GM12872 (cell line): ENCODE measurements at regions not wholly inside any gene's neighbourhood (a gene's known extent, or its start where the extent isn't known, plus 50 kb on each side); places are given as distances from the start of the nearest gene placed in this dataset.

ENCODE experiments used
- TF ChIP-seq, protein P1 (sequence below): IDR thresholded peaks from 3 replicates; pipeline ENCODE4 v1.5.1; 2011; ENCODE audit warnings: low read depth, mild to moderate bottlenecking, low read length, moderate library complexity; ENCODE audit not compliant: insufficient read depth

DNA sequence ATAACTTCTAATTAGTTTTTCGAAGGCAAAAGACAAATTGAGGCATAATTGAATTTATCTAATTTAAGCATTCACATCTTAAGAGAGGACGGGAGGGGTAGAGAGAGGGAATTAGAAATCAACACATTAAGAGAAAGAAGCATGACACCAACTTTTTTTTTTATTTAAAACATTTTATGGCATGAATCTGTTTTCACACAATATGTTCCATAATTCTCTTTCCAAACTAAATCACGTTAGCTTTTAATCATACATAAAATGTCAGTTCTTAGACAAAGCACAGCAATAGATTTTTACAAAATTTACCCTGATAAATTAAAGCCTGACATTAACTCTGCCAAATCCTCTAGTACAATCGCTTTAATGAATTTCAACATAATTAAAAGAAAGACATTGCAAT lies 600.8 kb upstream of the ROBO1 start:
- TF ChIP-seq, protein P1, sequence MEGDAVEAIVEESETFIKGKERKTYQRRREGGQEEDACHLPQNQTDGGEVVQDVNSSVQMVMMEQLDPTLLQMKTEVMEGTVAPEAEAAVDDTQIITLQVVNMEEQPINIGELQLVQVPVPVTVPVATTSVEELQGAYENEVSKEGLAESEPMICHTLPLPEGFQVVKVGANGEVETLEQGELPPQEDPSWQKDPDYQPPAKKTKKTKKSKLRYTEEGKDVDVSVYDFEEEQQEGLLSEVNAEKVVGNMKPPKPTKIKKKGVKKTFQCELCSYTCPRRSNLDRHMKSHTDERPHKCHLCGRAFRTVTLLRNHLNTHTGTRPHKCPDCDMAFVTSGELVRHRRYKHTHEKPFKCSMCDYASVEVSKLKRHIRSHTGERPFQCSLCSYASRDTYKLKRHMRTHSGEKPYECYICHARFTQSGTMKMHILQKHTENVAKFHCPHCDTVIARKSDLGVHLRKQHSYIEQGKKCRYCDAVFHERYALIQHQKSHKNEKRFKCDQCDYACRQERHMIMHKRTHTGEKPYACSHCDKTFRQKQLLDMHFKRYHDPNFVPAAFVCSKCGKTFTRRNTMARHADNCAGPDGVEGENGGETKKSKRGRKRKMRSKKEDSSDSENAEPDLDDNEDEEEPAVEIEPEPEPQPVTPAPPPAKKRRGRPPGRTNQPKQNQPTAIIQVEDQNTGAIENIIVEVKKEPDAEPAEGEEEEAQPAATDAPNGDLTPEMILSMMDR = no peak

DNA sequence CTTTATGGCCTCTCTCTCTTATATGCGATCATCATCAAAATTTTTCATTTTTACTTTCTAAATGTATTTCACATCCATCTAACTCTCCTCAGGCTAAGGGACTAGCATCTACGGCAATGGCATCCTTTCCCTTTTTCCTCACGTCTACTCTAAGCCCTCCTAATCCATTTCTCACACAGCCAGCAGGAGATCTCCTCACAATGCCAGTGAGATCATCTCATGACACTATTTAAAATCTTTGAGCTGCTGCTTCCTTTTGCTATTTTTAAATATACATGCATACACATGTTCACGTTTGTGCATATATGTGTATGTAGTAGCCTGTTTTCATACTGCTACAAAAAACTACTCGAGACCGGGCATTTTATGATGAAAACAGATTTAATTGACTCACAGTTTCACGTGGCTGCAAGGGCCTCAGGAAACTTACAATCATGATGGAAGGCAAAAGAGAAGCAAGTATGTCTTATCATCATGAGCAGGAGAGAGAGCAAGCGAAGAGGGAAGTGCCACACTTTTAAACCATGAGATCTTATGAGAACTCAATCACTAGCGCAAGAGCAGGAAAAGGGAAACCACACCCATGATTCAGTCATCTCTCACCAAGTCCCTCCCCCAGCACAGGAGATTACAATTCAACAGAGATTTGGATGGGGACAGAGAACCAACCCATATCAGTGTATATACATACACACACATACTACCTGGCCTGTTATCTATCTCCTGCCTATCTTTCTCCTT lies 599.2 kb upstream of the ROBO1 start:
- TF ChIP-seq, protein P1 = no peak

DNA sequence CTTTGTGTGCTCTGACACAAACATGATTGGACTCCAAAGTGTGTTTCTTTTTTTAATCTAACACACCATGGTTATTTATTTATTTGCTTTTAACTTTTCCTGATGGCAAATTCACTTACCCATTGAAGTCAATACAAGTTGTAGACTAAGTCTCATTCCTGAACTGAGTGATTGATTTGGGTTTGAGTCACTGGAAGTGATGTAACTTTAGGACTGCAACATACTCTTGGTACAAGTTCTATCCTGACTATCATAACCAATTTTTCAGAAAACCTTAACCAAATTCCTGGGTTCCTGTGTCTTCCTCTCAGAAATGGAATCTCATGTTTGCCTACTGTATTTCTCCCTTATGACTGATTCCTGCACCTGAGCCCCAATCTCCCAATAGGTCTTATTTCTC lies 590.0 kb upstream of the ROBO1 start:
- TF ChIP-seq, protein P1 = no peak

DNA sequence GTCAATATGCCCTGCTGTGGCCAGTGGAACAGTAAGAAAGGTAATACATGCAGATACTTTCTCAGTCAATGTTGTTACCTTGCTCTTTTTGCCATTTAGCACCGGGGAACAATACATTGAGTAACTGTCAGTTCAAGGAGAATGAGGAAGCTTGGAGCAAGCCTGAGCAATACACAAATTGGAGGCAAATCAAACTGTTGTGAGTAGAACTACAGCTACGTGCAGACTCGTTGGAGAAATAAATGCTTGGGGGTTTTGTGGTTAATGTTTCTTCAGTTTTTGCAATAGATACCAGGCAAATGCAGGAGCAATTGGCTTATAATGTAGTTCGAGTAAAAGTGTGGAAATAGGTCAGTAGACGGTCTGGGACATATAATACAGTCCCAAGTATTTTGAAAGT lies 587.3 kb upstream of the ROBO1 start:
- TF ChIP-seq, protein P1 = no peak

DNA sequence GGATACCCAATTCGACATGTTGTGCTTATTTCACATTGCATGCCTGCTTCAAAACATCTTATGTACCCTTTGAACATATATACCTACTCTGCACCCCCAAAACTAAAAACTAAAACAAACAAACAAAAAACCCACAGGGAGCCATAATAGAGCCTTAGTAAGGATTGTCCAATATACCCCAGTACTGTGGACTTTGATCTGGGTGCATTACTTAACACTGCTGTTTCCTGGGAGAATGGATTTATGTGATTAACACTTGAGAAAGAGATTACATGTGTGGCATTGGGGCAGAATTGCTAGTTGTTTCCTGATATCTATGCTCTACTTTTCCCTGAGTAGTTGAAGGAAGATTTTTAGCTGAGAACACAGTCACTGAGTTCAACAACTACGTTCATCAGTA lies 583.4 kb upstream of the ROBO1 start:
- TF ChIP-seq, protein P1 = no peak

DNA sequence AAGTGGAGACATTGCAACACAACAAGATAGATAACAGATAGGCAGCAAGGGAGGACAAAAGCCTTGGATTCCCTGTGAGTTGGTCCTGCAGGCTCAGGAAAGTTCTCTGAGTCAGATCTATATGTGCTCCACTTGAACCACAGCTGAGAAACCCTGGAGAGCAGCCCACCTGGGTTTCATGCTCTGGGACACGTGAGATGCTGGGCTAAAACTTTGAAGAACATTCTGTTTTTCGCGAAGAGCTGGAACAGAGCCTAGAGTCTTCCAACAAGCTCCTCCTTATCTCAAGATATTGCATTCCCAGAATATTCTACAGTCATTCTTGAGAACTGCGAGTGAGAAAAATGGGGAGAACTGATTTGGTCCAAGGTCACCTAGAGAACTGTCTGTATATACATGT lies 583.0 kb upstream of the ROBO1 start:
- TF ChIP-seq, protein P1 = no peak

DNA sequence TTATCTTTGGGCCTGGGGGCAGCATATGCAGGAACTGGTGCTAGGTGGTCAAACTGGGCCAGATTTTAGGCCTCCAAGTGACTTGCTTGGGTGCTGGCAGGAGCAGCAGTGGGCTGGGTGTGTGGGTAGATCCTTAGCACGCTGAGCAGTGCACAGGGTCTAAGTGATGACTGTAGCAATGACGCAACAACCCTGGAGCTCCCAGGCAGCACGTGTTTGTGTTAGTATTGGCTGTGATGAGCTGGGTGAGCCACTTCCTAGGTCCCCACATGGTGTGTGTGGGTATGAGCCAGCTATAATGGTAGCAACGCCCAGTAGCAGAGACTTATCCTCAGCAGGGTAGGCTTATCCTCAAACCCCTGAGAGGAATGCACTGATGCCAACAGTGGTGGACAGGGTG lies 570.6 kb upstream of the ROBO1 start:
- TF ChIP-seq, protein P1 = no peak
